Loucy (cell line): ENCODE measurements at regions not wholly inside any gene's neighbourhood (a gene's known extent, or its start where the extent isn't known, plus 50 kb on each side); places are given as distances from the start of the nearest gene placed in this dataset.

Source experiments
- H2AFZ ChIP-seq: fragments of 200-600 bp; sonication (generic); 2 replicates; pipeline ENCODE4 v1.6.0; 2016; ENCODE audit warnings: antibody characterized with exemption, mild to moderate bottlenecking, low read length, moderate library complexity
- H3F3A ChIP-seq: fragments of 200-600 bp; 2 replicates; pipeline ENCODE4 v1.6.0; 2016; ENCODE audit warnings: antibody characterized with exemption, low read depth, mild to moderate bottlenecking
- H3K27me3 ChIP-seq: fragments of 200-600 bp; sonication (generic); 2 replicates; pipeline ENCODE4 v1.6.1; 2014; ENCODE audit warnings: low read length, mild to moderate bottlenecking; ENCODE audit not compliant: insufficient read depth, poor library complexity, severe bottlenecking
- H3K36me3 ChIP-seq: fragments of 200-600 bp; sonication (generic); 2 replicates; pipeline ENCODE4 v1.6.1; 2016; ENCODE audit warnings: low read length; ENCODE audit not compliant: insufficient read depth
- H3K4me1 ChIP-seq: fragments of 200-600 bp; sonication (generic); 2 replicates; pipeline ENCODE4 v1.5.1; 2014; ENCODE audit warnings: low read length, mild to moderate bottlenecking; ENCODE audit not compliant: insufficient read depth, poor library complexity, severe bottlenecking
- H3K4me2 ChIP-seq: fragments of 200-600 bp; sonication (generic); 2 replicates; pipeline ENCODE4 v1.6.0; 2014; ENCODE audit warnings: antibody characterized with exemption, low read length, low read depth, mild to moderate bottlenecking; ENCODE audit not compliant: poor library complexity, severe bottlenecking
- H3K4me3 ChIP-seq: fragments of 200-600 bp; sonication (generic); 2 replicates; pipeline ENCODE4 v1.5.1; 2014; ENCODE audit warnings: low read length, mild to moderate bottlenecking, mixed read lengths; ENCODE audit not compliant: poor library complexity, severe bottlenecking
- H3K79me2 ChIP-seq: fragments of 200-600 bp; sonication (generic); 2 replicates; pipeline ENCODE4 v1.6.1; 2014; ENCODE audit warnings: low read length; ENCODE audit not compliant: insufficient read depth
- H3K9ac ChIP-seq: fragments of 200-600 bp; sonication (generic); 2 replicates; pipeline ENCODE4 v1.6.0; 2014; ENCODE audit warnings: mild to moderate bottlenecking, low read depth, low read length, moderate library complexity; ENCODE audit not compliant: poor library complexity, severe bottlenecking
- H3K9me2 ChIP-seq: fragments of 200-600 bp; sonication (generic); replicated peaks from 2 replicates; pipeline ENCODE4 v1.6.1; 2016; ENCODE audit warnings: low read depth, low read length, mixed read lengths
- H3K9me3 ChIP-seq: fragments of 200-600 bp; sonication (generic); 2 replicates; pipeline ENCODE4 v1.6.1; 2014; ENCODE audit warnings: mild to moderate bottlenecking, antibody characterized with exemption, low read length, low read depth; ENCODE audit not compliant: insufficient read depth
- H4K20me1 ChIP-seq: fragments of 200-600 bp; sonication (generic); 2 replicates; pipeline ENCODE4 v1.6.0; 2014; ENCODE audit warnings: antibody characterized with exemption, low read length, mild to moderate bottlenecking; ENCODE audit not compliant: insufficient read depth, poor library complexity, severe bottlenecking
- EZH2phosphoT487 ChIP-seq: fragments of 200-600 bp; IDR thresholded peaks from 2 replicates; pipeline ENCODE4 v1.6.1; 2018; ENCODE audit warnings: antibody characterized with exemption, mild to moderate bottlenecking, moderate library complexity, borderline replicate concordance
- TF ChIP-seq, protein P1 (sequence below): fragments of 200-600 bp; sonication (generic); conservative IDR thresholded peaks from 2 replicates; pipeline ENCODE4 v1.5.1; 2014; ENCODE audit warnings: mild to moderate bottlenecking, antibody characterized with exemption, low read length

DNA sequence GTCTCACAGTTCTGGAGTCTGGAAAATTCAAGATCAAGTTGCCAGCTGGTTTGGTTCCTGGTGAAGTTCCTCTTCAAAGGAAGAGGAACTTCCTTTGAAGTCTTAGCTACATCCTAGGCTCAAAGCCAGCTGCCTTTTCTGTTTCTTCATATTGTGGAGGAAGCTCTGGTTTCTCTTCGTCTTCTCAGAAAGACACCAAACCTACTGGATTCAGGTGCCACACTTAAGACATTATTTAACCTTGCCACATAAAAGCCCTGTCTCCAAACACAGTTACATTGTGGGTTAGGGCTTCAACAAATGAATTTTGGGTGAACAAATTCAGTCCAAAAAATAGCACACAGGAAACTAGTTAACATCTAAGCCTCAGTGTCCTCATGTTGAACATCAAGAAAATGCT is 1019.8 kb downstream of the GALC start:
- H3K9me2 ChIP-seq, result no peaks in the 10 kb centered on the region
- H2AFZ ChIP-seq, result no peak overlapping the region
- H3F3A ChIP-seq, result no peaks in the 10 kb centered on the region
- H3K27me3 ChIP-seq, result no peaks in the 10 kb centered on the region
- H3K4me1 ChIP-seq, result no peaks in the 10 kb centered on the region
- no peaks in the 10 kb centered on the region; the same call in 1 of the 2 replicates for H3K9me3 ChIP-seq
- H3K9ac ChIP-seq, result no peak overlapping the region
- no peaks in the 10 kb centered on the region for H3K79me2 ChIP-seq
- H3K4me3 ChIP-seq, result no peak overlapping the region
- no peaks in the 10 kb centered on the region for H4K20me1 ChIP-seq
- no peaks in the 10 kb centered on the region for H3K36me3 ChIP-seq
- no peak overlapping the region for H3K4me2 ChIP-seq
- no peak for TF ChIP-seq EZH2phosphoT487
- TF ChIP-seq, protein P1, sequence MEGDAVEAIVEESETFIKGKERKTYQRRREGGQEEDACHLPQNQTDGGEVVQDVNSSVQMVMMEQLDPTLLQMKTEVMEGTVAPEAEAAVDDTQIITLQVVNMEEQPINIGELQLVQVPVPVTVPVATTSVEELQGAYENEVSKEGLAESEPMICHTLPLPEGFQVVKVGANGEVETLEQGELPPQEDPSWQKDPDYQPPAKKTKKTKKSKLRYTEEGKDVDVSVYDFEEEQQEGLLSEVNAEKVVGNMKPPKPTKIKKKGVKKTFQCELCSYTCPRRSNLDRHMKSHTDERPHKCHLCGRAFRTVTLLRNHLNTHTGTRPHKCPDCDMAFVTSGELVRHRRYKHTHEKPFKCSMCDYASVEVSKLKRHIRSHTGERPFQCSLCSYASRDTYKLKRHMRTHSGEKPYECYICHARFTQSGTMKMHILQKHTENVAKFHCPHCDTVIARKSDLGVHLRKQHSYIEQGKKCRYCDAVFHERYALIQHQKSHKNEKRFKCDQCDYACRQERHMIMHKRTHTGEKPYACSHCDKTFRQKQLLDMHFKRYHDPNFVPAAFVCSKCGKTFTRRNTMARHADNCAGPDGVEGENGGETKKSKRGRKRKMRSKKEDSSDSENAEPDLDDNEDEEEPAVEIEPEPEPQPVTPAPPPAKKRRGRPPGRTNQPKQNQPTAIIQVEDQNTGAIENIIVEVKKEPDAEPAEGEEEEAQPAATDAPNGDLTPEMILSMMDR, result no peak

DNA sequence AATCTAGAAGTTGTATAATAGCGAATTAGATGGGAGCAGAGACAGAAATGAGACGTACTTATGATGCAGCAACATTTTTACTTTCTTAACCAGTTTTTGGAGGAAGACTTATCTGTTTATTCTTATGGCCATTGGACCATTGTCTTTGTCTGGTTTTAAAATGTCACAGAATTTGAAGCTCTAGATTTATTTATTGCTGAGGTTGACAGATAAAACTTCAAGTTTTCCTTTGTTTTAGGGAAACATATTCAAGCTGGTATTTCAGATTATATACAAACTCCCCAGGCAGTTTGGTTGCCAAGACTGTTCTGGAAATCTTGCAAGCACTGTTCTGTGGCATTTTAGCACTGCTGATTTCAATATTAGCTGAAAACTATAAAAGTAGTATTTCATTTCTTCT is 1021.7 kb downstream of the GALC start:
- no peak overlapping the region for H2AFZ ChIP-seq
- no peaks in the 10 kb centered on the region for H4K20me1 ChIP-seq
- H3K9me3 ChIP-seq, result no peaks in the 10 kb centered on the region; the same call in 1 of the 2 replicates
- H3K36me3 ChIP-seq, result no peaks in the 10 kb centered on the region
- H3K9me2 ChIP-seq, result no peaks in the 10 kb centered on the region
- no peaks in the 10 kb centered on the region for H3K79me2 ChIP-seq
- no peaks in the 10 kb centered on the region for H3F3A ChIP-seq
- no peaks in the 10 kb centered on the region for H3K27me3 ChIP-seq
- H3K4me3 ChIP-seq, result no peak overlapping the region
- no peak overlapping the region for H3K9ac ChIP-seq
- no peak for TF ChIP-seq EZH2phosphoT487
- TF ChIP-seq, protein P1, result no peak
- H3K4me1 ChIP-seq, result no peaks in the 10 kb centered on the region
- no peak overlapping the region for H3K4me2 ChIP-seq

DNA sequence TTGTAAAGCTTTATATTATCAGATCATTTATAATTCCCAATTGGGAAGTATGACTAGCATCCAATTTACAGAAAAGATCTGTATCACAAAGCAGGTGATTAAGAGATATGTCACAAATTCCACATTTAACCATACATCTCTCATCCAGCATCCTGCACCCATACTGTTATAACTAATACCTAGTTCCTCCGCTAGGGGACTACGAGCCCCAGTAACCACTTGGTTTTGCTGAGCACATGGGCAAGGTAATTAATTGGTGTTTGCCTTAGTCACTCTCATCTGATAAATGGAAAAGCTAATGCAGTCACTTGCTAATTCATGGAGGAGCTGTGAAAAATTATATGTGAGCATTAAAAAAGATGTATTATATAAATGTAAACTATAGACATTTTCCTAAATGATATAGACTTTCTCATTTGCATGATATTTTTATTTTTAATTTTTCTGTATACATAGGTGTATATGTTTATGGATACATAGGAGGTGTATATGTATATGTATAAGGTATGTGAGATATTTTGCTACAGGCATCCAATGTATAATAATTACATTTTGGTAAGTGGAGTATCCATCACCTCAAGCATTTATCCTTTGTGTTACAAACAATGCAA is 1031.8 kb downstream of the GALC start:
- no peak overlapping the region for H3K9ac ChIP-seq
- H3K9me3 ChIP-seq, result no peaks in the 10 kb centered on the region
- peaks cover 6% of the 10 kb centered on the region for H3K4me1 ChIP-seq
- no peaks in the 10 kb centered on the region for H3K27me3 ChIP-seq
- no peaks in the 10 kb centered on the region for H3K9me2 ChIP-seq
- TF ChIP-seq, protein P1, result no peak
- TF ChIP-seq EZH2phosphoT487, result no peak
- no peak overlapping the region for H3K4me3 ChIP-seq
- H3K4me2 ChIP-seq, result no peak overlapping the region
- H3K36me3 ChIP-seq, result no peaks in the 10 kb centered on the region
- H4K20me1 ChIP-seq, result no peaks in the 10 kb centered on the region
- H3F3A ChIP-seq, result no peaks in the 10 kb centered on the region
- H2AFZ ChIP-seq, result no peak overlapping the region
- H3K79me2 ChIP-seq, result no peaks in the 10 kb centered on the region
